ENCODE measurements at regions not wholly inside any gene's neighbourhood (a gene's known extent, or its start where the extent isn't known, plus 50 kb on each side); places are given as distances from the start of the nearest gene placed in this dataset.

DNA sequence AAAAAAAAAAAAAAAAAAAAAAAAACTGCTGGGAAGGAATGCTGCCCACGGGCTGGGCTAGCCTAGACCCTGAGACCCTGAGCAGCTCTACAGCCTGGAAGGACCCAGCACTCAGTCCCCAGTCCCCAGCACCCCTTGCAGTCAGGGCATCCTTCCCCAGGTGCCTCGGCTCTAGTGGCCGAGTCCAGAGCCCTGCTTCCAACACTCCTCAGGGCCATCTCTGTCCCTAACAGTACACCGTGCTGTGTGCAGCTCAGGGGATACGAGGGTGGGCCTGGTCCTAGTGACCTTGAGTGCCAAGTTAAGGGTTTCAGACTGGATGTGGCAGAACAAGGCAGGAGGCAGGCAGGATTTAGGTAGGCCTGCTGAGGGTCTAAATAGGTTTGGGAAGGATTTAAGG is 50.2 kb upstream of the LRP8 start:
- Histone ChIP-seq H3K4me3 (no peak overlapping the region), H3K79me2 (ENCODE audit: control insufficient read depth, insufficient read depth, low read length) (no peaks in the 10 kb centered on the region), H3K36me3 (ENCODE audit: control insufficient read depth, insufficient read depth, low read length) (no peaks in the 10 kb centered on the region), H3K27ac (ENCODE audit: extremely low read depth, low read depth, low read length) (no peak overlapping the region), H4K20me1 (replicated peaks; ENCODE audit: control insufficient read depth, insufficient read depth, low read length) (peaks cover 4% of the 10 kb centered on the region; the same call in 1 of the 2 replicates), H3K4me2 (ENCODE audit: insufficient read depth, low read length) (no peak overlapping the region), H3K9ac (ENCODE audit: insufficient read depth in 1 of 2, low read depth in 2 of 2, low read length in 2 of 2) (no peak overlapping the region), H3K9me3 (replicated peaks; ENCODE audit: control insufficient read depth, insufficient read depth, low read depth, low read length) (no peaks in the 10 kb centered on the region), H3K4me1 (replicated peaks in 1 of 2; ENCODE audit: control insufficient read depth in 2 of 2, insufficient read depth in 2 of 2, low read length in 2 of 2) (peaks cover 0 to 7% of the 10 kb centered on the region in 2 experiments; a peak in 1 of 5 replicates), H3K9me1 (ENCODE audit: control insufficient read depth, insufficient read depth, low read length) (no peaks in the 10 kb centered on the region), H2AFZ (ENCODE audit: low read depth, low read length) (no peak overlapping the region), H3K27me3 (ENCODE audit: control insufficient read depth in 2 of 2, insufficient read depth in 2 of 2, low read length in 2 of 2) (peaks cover 60 to 89% of the 10 kb centered on the region in 2 experiments; a peak in 4 of 5 replicates)
- ATAC-seq = peak; percentile 25; the same call in 1 of the 3 replicates
- in situ Hi-C loops (cut with MboI) (no loop called here), intact Hi-C loops (cut with micrococcal nuclease) (no loop called here)
- no peak for DNase-seq (ENCODE audit: extremely low read depth in 1 of 4, low spot score in 3 of 4)
- no peak for FAIRE-seq
- TF ChIP-seq ZNF830 (CRISPR knock-in tag; IDR thresholded peaks at IDR 0.05) = no peak
- no peak for TF ChIP-seq CBFA2T2 (conservative IDR thresholded peaks at IDR 0.05)
- TF ChIP-seq SLC30A9 (CRISPR knock-in tag; IDR thresholded peaks at IDR 0.05) = no peak
- no peak for TF ChIP-seq TEAD1 (CRISPR knock-in tag; IDR thresholded peaks at IDR 0.05)
- no peak for TF ChIP-seq MAFG (tag; conservative IDR thresholded peaks at IDR 0.05)
- TF ChIP-seq OTX1 (CRISPR knock-in tag; IDR thresholded peaks at IDR 0.05) = no peak
- TF ChIP-seq LCOR (CRISPR knock-in tag; IDR thresholded peaks at IDR 0.05) = no peak
- no peak for TF ChIP-seq POLR2H (tag; IDR thresholded peaks at IDR 0.05; ENCODE audit: low read depth)
- TF ChIP-seq ZNF57 (CRISPR knock-in tag; IDR thresholded peaks at IDR 0.05) = no peak
- no TSS peak for BruUV-seq (replicated peaks)
- WGBS (ENCODE audit: insufficient coverage, low coverage, missing lambda C conversion rate) = 4% methylated on average over 5 of the region's 5 CpGs
- ChIA-PET CTCF (ENCODE audit: low intra/inter-chr PET ratio) (no interaction called here), POLR2A (no interaction called here)
